OCI-LY7 (cell line): ENCODE measurements at regions not wholly inside any gene's neighbourhood (a gene's known extent, or its start where the extent isn't known, plus 50 kb on each side); places are given as distances from the start of the nearest gene placed in this dataset.

ENCODE experiments used
- EZH2phosphoT487 ChIP-seq: fragments of 200-600 bp; sonication (generic); IDR thresholded peaks from 2 replicates; pipeline ENCODE4 v1.6.1; 2018; ENCODE audit warnings: low read depth, borderline replicate concordance, mild to moderate bottlenecking, mixed run types, antibody characterized with exemption, low read length, moderate library complexity, mixed read lengths
- TF ChIP-seq, protein P1 (sequence below): fragments of 200-600 bp; sonication (generic); conservative IDR thresholded peaks from 2 replicates; pipeline ENCODE4 v1.5.1; 2014; ENCODE audit warnings: mild to moderate bottlenecking, antibody characterized with exemption, low read length, moderate library complexity, mixed read lengths

DNA sequence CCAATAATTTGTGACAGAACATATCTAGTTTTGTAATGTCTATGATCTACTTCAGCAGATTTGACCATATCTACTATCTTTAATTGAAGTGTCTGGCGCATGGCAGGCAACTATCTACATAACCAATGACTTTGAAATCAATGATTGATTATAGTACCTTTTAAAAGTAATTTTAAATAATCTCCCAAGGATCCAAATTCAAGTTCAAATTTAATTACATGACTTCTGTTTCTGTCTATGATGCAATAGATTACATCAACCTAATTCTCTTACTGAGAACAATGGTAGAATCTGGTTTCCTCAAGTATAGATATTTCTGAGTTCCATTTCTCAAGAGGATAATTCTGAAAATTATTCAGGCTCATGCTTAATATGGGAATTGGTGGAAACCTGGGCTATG is 177.4 kb upstream of the IL15 start:
- TF ChIP-seq EZH2phosphoT487 = no peak
- TF ChIP-seq, protein P1, sequence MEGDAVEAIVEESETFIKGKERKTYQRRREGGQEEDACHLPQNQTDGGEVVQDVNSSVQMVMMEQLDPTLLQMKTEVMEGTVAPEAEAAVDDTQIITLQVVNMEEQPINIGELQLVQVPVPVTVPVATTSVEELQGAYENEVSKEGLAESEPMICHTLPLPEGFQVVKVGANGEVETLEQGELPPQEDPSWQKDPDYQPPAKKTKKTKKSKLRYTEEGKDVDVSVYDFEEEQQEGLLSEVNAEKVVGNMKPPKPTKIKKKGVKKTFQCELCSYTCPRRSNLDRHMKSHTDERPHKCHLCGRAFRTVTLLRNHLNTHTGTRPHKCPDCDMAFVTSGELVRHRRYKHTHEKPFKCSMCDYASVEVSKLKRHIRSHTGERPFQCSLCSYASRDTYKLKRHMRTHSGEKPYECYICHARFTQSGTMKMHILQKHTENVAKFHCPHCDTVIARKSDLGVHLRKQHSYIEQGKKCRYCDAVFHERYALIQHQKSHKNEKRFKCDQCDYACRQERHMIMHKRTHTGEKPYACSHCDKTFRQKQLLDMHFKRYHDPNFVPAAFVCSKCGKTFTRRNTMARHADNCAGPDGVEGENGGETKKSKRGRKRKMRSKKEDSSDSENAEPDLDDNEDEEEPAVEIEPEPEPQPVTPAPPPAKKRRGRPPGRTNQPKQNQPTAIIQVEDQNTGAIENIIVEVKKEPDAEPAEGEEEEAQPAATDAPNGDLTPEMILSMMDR = no peak
